Ramos (cell line): ENCODE measurements at regions not wholly inside any gene's neighbourhood (a gene's known extent, or its start where the extent isn't known, plus 50 kb on each side); places are given as distances from the start of the nearest gene placed in this dataset.

Experiments
- in situ Hi-C: fragments of 300-500 bp; cut with MboI; formaldehyde crosslinking; loops from one replicate; pipeline ENCODE4 v1.14.3; 2022; ENCODE audit warnings: low sequenced_read_pairs; ENCODE audit not compliant: unreplicated experiment

- in situ Hi-C loops = no loop called here
These were observed 332.9 kb downstream of the BCAT1 start for GRCh38 chr12:24615967-24616411.

- in situ Hi-C loops = no loop called here
These were observed 340.1 kb downstream of the BCAT1 start for GRCh38 chr12:24608637-24609285.

- in situ Hi-C loops = no loop called here
These were observed 340.8 kb downstream of the BCAT1 start for GRCh38 chr12:24608108-24608507.

- in situ Hi-C loops = no loop called here
These were observed 343.0 kb downstream of the BCAT1 start for GRCh38 chr12:24605916-24606315.

- in situ Hi-C loops = no loop called here
These were observed 343.4 kb downstream of the BCAT1 start for GRCh38 chr12:24605466-24605865.

- in situ Hi-C loops = no loop called here
These were observed 345.5 kb downstream of the BCAT1 start for GRCh38 chr12:24603371-24603770.

GRCh38 chr12:24600996-24601395, 347.9 kb downstream of the BCAT1 start:
- in situ Hi-C loops = no loop called here

GRCh38 chr12:24600551-24600950, 348.4 kb downstream of the BCAT1 start:
- in situ Hi-C loops = no loop called here

GRCh38 chr12:24599736-24600135, 349.2 kb downstream of the BCAT1 start:
- in situ Hi-C loops = no loop called here

- in situ Hi-C loops = no loop called here
These were observed 351.3 kb downstream of the BCAT1 start for GRCh38 chr12:24597580-24597979.

GRCh38 chr12:24596768-24597388, 352.0 kb downstream of the BCAT1 start:
- in situ Hi-C loops = no loop called here

GRCh38 chr12:24595652-24596235, 353.2 kb downstream of the BCAT1 start:
- in situ Hi-C loops = no loop called here

GRCh38 chr12:24591715-24592440, 357.0 kb downstream of the BCAT1 start:
- in situ Hi-C loops = no loop called here

GRCh38 chr12:24591079-24591626, 357.7 kb downstream of the BCAT1 start:
- in situ Hi-C loops = no loop called here

GRCh38 chr12:24586293-24586692, 362.6 kb downstream of the BCAT1 start:
- in situ Hi-C loops = no loop called here

GRCh38 chr12:24584032-24584675, 364.7 kb downstream of the BCAT1 start:
- in situ Hi-C loops = no loop called here

- in situ Hi-C loops = no loop called here
These were observed 365.8 kb downstream of the BCAT1 start for GRCh38 chr12:24582954-24583601.

GRCh38 chr12:24574538-24574937, 374.4 kb downstream of the BCAT1 start:
- in situ Hi-C loops = no loop called here

GRCh38 chr12:24573621-24574020, 375.3 kb downstream of the BCAT1 start:
- in situ Hi-C loops = no loop called here

GRCh38 chr12:24565300-24565699, 383.6 kb downstream of the BCAT1 start:
- in situ Hi-C loops = no loop called here
